GM12892 (cell line): ENCODE measurements at regions not wholly inside any gene's neighbourhood (a gene's known extent, or its start where the extent isn't known, plus 50 kb on each side); places are given as distances from the start of the nearest gene placed in this dataset.

Source experiments
- POLR2A ChIP-seq: IDR thresholded peaks from 2 replicates; pipeline ENCODE4 v1.6.1; 2011; ENCODE audit warnings: low read depth, low read length, control low read depth
- POLR2AphosphoS5 ChIP-seq: IDR thresholded peaks from 2 replicates; pipeline ENCODE4 v1.6.1; 2011; ENCODE audit warnings: low read depth, low read length, control low read depth
- TAF1 ChIP-seq: IDR thresholded peaks from 2 replicates; pipeline ENCODE4 v1.6.1; 2011; ENCODE audit warnings: low read depth, mild to moderate bottlenecking, control low read depth, low read length, borderline replicate concordance

DNA sequence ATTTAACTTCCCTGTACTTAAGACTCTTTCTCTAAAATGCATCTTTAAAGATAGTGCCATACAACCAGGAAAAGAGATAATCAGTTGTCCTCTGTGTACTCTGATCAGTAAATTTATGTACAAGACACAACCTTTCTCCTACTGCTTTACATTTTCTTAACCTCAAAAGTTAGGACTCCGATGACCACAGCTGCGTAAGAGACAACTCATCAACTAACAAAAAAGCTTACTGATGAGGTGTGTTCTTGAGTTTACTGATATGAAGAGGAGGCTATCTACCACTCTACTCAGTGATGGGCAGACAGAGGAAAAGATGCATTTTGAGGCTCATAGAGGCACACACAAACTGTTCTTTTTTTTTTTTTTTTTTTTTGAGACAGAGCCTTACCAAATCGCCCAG lies 71.4 kb upstream of the HIF1A start:
- TF ChIP-seq POLR2AphosphoS5 (no peak), POLR2A (no peak), TAF1 (no peak)
